Amniotic epithelial cell (primary cell): ENCODE measurements at regions not wholly inside any gene's neighbourhood (a gene's known extent, or its start where the extent isn't known, plus 50 kb on each side); places are given as distances from the start of the nearest gene placed in this dataset.

ENCODE experiments used
- DNase-seq: peaks from one replicate; pipeline ENCODE4 v3.0.0-alpha.2; 2010; ENCODE audit warnings: low read depth

- no peak for DNase-seq
These were observed 386.3 kb upstream of the MYT1L start for GRCh38 chr2:2717406-2717805.

- no peak for DNase-seq
These were observed 385.7 kb upstream of the MYT1L start for GRCh38 chr2:2716771-2717170.

- DNase-seq = no peak
These were observed 384.2 kb upstream of the MYT1L start for GRCh38 chr2:2715036-2715818.

- DNase-seq = no peak
These were observed 383.3 kb upstream of the MYT1L start for GRCh38 chr2:2714408-2714807.

GRCh38 chr2:2709431-2709770, 378.3 kb upstream of the MYT1L start:
- DNase-seq = no peak

- no peak for DNase-seq
These were observed 377.7 kb upstream of the MYT1L start for GRCh38 chr2:2708575-2709430.

- DNase-seq = no peak
These were observed 376.3 kb upstream of the MYT1L start for GRCh38 chr2:2707206-2707991.

- no peak for DNase-seq
These were observed 375.2 kb upstream of the MYT1L start for GRCh38 chr2:2706306-2706705.

GRCh38 chr2:2705871-2706270, 374.8 kb upstream of the MYT1L start:
- no peak for DNase-seq

- DNase-seq = no peak
These were observed 373.5 kb upstream of the MYT1L start for GRCh38 chr2:2704428-2705090.

GRCh38 chr2:2703762-2704427, 372.8 kb upstream of the MYT1L start:
- DNase-seq = no peak

GRCh38 chr2:2703172-2703571, 372.1 kb upstream of the MYT1L start:
- no peak for DNase-seq

GRCh38 chr2:2702385-2702784, 371.3 kb upstream of the MYT1L start:
- no peak for DNase-seq

- DNase-seq = no peak
These were observed 370.7 kb upstream of the MYT1L start for GRCh38 chr2:2701813-2702212.

- DNase-seq = no peak
These were observed 370.2 kb upstream of the MYT1L start for GRCh38 chr2:2701176-2701781.

GRCh38 chr2:2699121-2699505, 368.0 kb upstream of the MYT1L start:
- DNase-seq = no peak

GRCh38 chr2:2698182-2699120, 367.4 kb upstream of the MYT1L start:
- no peak for DNase-seq

GRCh38 chr2:2696733-2697455, 365.8 kb upstream of the MYT1L start:
- DNase-seq = no peak

GRCh38 chr2:2696325-2696724, 365.2 kb upstream of the MYT1L start:
- no peak for DNase-seq
